GM21447 (cell line): ENCODE measurements at regions not wholly inside any gene's neighbourhood (a gene's known extent, or its start where the extent isn't known, plus 50 kb on each side); places are given as distances from the start of the nearest gene placed in this dataset.

Source experiments
- ATAC-seq: cut with Tn5 transposase; IDR thresholded peaks from one replicate; pipeline ENCODE4 v1.9.1; 2021; ENCODE audit not compliant: unreplicated experiment

- no peak for ATAC-seq
These were observed 530.3 kb downstream of the TBC1D22A start for GRCh38 chr22:47292546-47293320.

- ATAC-seq, result no peak
These were observed 529.4 kb downstream of the TBC1D22A start for GRCh38 chr22:47291565-47292495.

GRCh38 chr22:47290706-47291430 lies 528.4 kb downstream of the TBC1D22A start:
- ATAC-seq, result no peak

- ATAC-seq, result no peak
These were observed 527.0 kb downstream of the TBC1D22A start for GRCh38 chr22:47289336-47289985.

- ATAC-seq, result no peak
These were observed 526.2 kb downstream of the TBC1D22A start for GRCh38 chr22:47288680-47289079.

- ATAC-seq, result no peak
These were observed 525.1 kb downstream of the TBC1D22A start for GRCh38 chr22:47287516-47287915.

GRCh38 chr22:47286590-47286989 lies 524.1 kb downstream of the TBC1D22A start:
- ATAC-seq, result no peak

GRCh38 chr22:47285981-47286380 lies 523.5 kb downstream of the TBC1D22A start:
- ATAC-seq, result no peak

GRCh38 chr22:47284822-47285221 lies 522.4 kb downstream of the TBC1D22A start:
- ATAC-seq, result no peak

GRCh38 chr22:47284360-47284759 lies 521.9 kb downstream of the TBC1D22A start:
- ATAC-seq, result no peak

GRCh38 chr22:47283616-47284270 lies 521.3 kb downstream of the TBC1D22A start:
- no peak for ATAC-seq

- no peak for ATAC-seq
These were observed 520.4 kb downstream of the TBC1D22A start for GRCh38 chr22:47282851-47283250.

GRCh38 chr22:47282366-47282765 lies 519.9 kb downstream of the TBC1D22A start:
- no peak for ATAC-seq

GRCh38 chr22:47281126-47282106 lies 519.0 kb downstream of the TBC1D22A start:
- no peak for ATAC-seq

- ATAC-seq, result no peak
These were observed 517.9 kb downstream of the TBC1D22A start for GRCh38 chr22:47280301-47280700.

- no peak for ATAC-seq
These were observed 517.3 kb downstream of the TBC1D22A start for GRCh38 chr22:47279746-47280145.

GRCh38 chr22:47279337-47279736 lies 516.9 kb downstream of the TBC1D22A start:
- ATAC-seq, result no peak

GRCh38 chr22:47278655-47279054 lies 516.2 kb downstream of the TBC1D22A start:
- ATAC-seq, result no peak

- no peak for ATAC-seq
These were observed 515.1 kb downstream of the TBC1D22A start for GRCh38 chr22:47277531-47277930.
